SK-MEL-5 (cell line): ENCODE measurements at regions not wholly inside any gene's neighbourhood (a gene's known extent, or its start where the extent isn't known, plus 50 kb on each side); places are given as distances from the start of the nearest gene placed in this dataset.

ENCODE experiments used
- DNase-seq: peaks from one replicate; pipeline ENCODE4 v3.0.0-alpha.2; 2016; ENCODE audit warnings: low read depth, low spot score
- in situ Hi-C: cut with HindIII; loops from 2 replicates; pipeline ENCODE4 v1.10.0; 2016; ENCODE audit warnings: low sequenced_read_pairs, high pct_unique_total_duplicates, low pct_unique_long_range_greater_than_20kb

- in situ Hi-C loops = no loop called here
- no peak for DNase-seq
These were observed 438.5 kb upstream of the TCF4 start for GRCh38 chr18:56026509-56026908.

- in situ Hi-C loops = no loop called here
- DNase-seq = no peak
These were observed 433.8 kb upstream of the TCF4 start for GRCh38 chr18:56021809-56022195.

GRCh38 chr18:56021136-56021808, 433.3 kb upstream of the TCF4 start:
- in situ Hi-C loops = no loop called here
- DNase-seq = no peak

- in situ Hi-C loops = no loop called here
- no peak for DNase-seq
These were observed 431.9 kb upstream of the TCF4 start for GRCh38 chr18:56019908-56020307.

GRCh38 chr18:56019156-56019555, 431.2 kb upstream of the TCF4 start:
- in situ Hi-C loops = no loop called here
- no peak for DNase-seq

- in situ Hi-C loops = no loop called here
- no peak for DNase-seq
These were observed 421.4 kb upstream of the TCF4 start for GRCh38 chr18:56009411-56009810.

- DNase-seq = no peak
- in situ Hi-C loops = no loop called here
These were observed 415.7 kb upstream of the TCF4 start for GRCh38 chr18:56003720-56004088.

- no peak for DNase-seq
- in situ Hi-C loops = no loop called here
These were observed 415.2 kb upstream of the TCF4 start for GRCh38 chr18:56003009-56003719.

- peak; percentile 17 for DNase-seq
- in situ Hi-C loops = no loop called here
These were observed 413.6 kb upstream of the TCF4 start for GRCh38 chr18:56001576-56001975.

- in situ Hi-C loops = no loop called here
- DNase-seq = no peak
These were observed 412.0 kb upstream of the TCF4 start for GRCh38 chr18:56000041-56000440.

- DNase-seq = no peak
- in situ Hi-C loops = no loop called here
These were observed 411.6 kb upstream of the TCF4 start for GRCh38 chr18:55999641-56000040.

GRCh38 chr18:55998801-55999385, 410.9 kb upstream of the TCF4 start:
- no peak for DNase-seq
- in situ Hi-C loops = no loop called here

- peak; percentile 69 for DNase-seq
- in situ Hi-C loops = no loop called here
These were observed 410.1 kb upstream of the TCF4 start for GRCh38 chr18:55998071-55998522.

GRCh38 chr18:55997151-55997561, 409.2 kb upstream of the TCF4 start:
- no peak for DNase-seq
- in situ Hi-C loops = no loop called here

- in situ Hi-C loops = no loop called here
- DNase-seq = no peak
These were observed 408.7 kb upstream of the TCF4 start for GRCh38 chr18:55996717-55997116.

- no peak for DNase-seq
- in situ Hi-C loops = no loop called here
These were observed 402.2 kb upstream of the TCF4 start for GRCh38 chr18:55990186-55990585.

GRCh38 chr18:55988537-55988936, 400.5 kb upstream of the TCF4 start:
- in situ Hi-C loops = no loop called here
- DNase-seq = no peak

- in situ Hi-C loops = no loop called here
- DNase-seq = no peak
These were observed 395.4 kb upstream of the TCF4 start for GRCh38 chr18:55983433-55983832.

- no peak for DNase-seq
- in situ Hi-C loops = no loop called here
These were observed 395.0 kb upstream of the TCF4 start for GRCh38 chr18:55982992-55983391.
